Astrocyte (in vitro differentiated cells and primary cell): ENCODE measurements at regions not wholly inside any gene's neighbourhood (a gene's known extent, or its start where the extent isn't known, plus 50 kb on each side); places are given as distances from the start of the nearest gene placed in this dataset.

ENCODE experiments used
- DNase-seq: peaks from one replicate; pipeline ENCODE4 v3.0.0-alpha.2; 2010; ENCODE audit warnings: low read depth
- FAIRE-seq: peaks from 2 replicates; lab custom pipeline; 2011; peaks lifted over from hg19 to GRCh38; lab: Jason Lieb, UNC
- H2AFZ ChIP-seq: 2 replicates; pipeline ENCODE4 v1.6.0; 2012; ENCODE audit warnings: low read depth, low read length, inconsistent platforms
- H3K27ac ChIP-seq: 2 replicates; pipeline ENCODE4 v1.5.1; 2011; ENCODE audit warnings: low read depth, low read length, inconsistent platforms
- H3K27me3 ChIP-seq: 2 replicates; pipeline ENCODE4 v1.6.0; 2011; ENCODE audit warnings: low read length, inconsistent platforms; ENCODE audit not compliant: insufficient read depth
- H3K36me3 ChIP-seq: 2 replicates; pipeline ENCODE4 v1.5.1; 2011; ENCODE audit warnings: low read length, inconsistent platforms; ENCODE audit not compliant: insufficient read depth
- H3K4me1 ChIP-seq: 2 replicates; pipeline ENCODE4 v1.5.1; 2011; ENCODE audit warnings: low read length, inconsistent platforms; ENCODE audit not compliant: insufficient read depth
- H3K4me2 ChIP-seq: 2 replicates; pipeline ENCODE4 v1.6.0; 2012; ENCODE audit warnings: low read length, inconsistent platforms
- H3K4me3 ChIP-seq: 2 replicates; pipeline ENCODE4 v1.5.1; 2011; ENCODE audit warnings: low read depth, mild to moderate bottlenecking, low read length, inconsistent platforms; ENCODE audit not compliant: insufficient read depth
- H3K79me2 ChIP-seq: 2 replicates; pipeline ENCODE4 v1.6.0; 2012; ENCODE audit warnings: mild to moderate bottlenecking, low read length, inconsistent platforms; ENCODE audit not compliant: insufficient read depth
- H3K9ac ChIP-seq: 2 replicates; pipeline ENCODE4 v1.6.0; 2012; ENCODE audit warnings: mild to moderate bottlenecking, low read length, inconsistent platforms
- H3K9me3 ChIP-seq: 2 replicates; pipeline ENCODE4 v1.5.1; 2012; ENCODE audit warnings: low read depth, mild to moderate bottlenecking, low read length, inconsistent platforms; ENCODE audit not compliant: insufficient read depth
- H4K20me1 ChIP-seq: 2 replicates; pipeline ENCODE4 v1.6.0; 2012; ENCODE audit warnings: low read length, inconsistent platforms; ENCODE audit not compliant: insufficient read depth
- H3K27ac Mint-ChIP-seq: one replicate; pipeline ENCODE4 v1.8.0; 2021; ENCODE audit warnings: mild to moderate bottlenecking, mixed read lengths; ENCODE audit not compliant: unreplicated experiment
- H3K27me3 Mint-ChIP-seq: one replicate; pipeline ENCODE4 v1.8.0; 2021; ENCODE audit warnings: low read depth, mixed read lengths; ENCODE audit not compliant: unreplicated experiment
- H3K36me3 Mint-ChIP-seq: one replicate; pipeline ENCODE4 v1.8.0; 2021; ENCODE audit warnings: low read depth, mixed read lengths; ENCODE audit not compliant: unreplicated experiment
- H3K4me1 Mint-ChIP-seq: one replicate; pipeline ENCODE4 v1.8.0; 2021; ENCODE audit warnings: low read depth, mixed read lengths; ENCODE audit not compliant: unreplicated experiment
- H3K4me3 Mint-ChIP-seq: one replicate; pipeline ENCODE4 v1.8.0; 2021; ENCODE audit warnings: mild to moderate bottlenecking, moderate library complexity, mixed read lengths; ENCODE audit not compliant: unreplicated experiment
- H3K9me3 Mint-ChIP-seq: one replicate; pipeline ENCODE4 v1.8.0; 2021; ENCODE audit warnings: mild to moderate bottlenecking, mixed read lengths; ENCODE audit not compliant: unreplicated experiment
- EZH2 ChIP-seq: IDR thresholded peaks from 2 replicates; pipeline ENCODE4 v1.6.1; 2012; ENCODE audit warnings: mild to moderate bottlenecking, low read length, inconsistent platforms; ENCODE audit not compliant: insufficient read depth
- TF ChIP-seq, protein P1 (sequence below): IDR thresholded peaks from 2 replicates; pipeline ENCODE4 v1.5.1; 2011; ENCODE audit warnings: low read depth, mild to moderate bottlenecking, inconsistent platforms, low read length, moderate library complexity; ENCODE audit not compliant: insufficient read depth

DNA sequence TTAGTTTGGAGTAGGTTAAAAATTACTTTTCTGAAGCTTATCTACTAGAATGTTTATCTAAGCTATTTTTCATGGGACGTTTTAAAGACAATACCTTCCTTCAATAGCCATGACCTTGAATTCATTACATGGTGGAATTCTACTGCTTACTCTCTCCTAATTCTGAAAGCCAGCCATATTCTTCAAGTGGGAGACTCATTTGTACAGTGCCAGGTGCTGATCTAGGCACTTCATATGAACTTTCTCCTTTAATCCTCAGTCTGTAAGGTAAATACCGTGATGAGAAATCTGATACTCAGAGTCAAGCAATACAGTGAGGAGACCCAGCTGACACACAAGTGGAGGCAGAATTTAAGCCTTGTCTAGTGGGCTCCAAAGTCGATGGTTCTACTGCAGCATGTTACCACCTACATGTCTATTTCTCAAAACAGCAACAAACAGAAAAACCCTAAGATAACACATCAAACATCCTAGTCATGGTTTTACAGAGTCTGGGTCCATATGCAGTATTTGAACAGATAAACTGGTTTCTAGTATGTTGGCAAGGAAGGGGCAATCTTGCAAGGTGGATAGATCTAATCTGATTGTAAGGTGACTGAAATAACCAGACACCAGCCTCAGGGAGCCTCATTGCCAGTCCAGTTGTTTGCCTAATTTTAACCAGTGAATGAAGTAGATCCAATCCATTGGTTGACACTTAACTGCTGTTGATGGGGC, 243.7 kb downstream of the PIK3R1 start:
- no peaks in the 10 kb centered on the region for H3K27me3 ChIP-seq
- no peak overlapping the region for H2AFZ ChIP-seq
- TF ChIP-seq, protein P1, sequence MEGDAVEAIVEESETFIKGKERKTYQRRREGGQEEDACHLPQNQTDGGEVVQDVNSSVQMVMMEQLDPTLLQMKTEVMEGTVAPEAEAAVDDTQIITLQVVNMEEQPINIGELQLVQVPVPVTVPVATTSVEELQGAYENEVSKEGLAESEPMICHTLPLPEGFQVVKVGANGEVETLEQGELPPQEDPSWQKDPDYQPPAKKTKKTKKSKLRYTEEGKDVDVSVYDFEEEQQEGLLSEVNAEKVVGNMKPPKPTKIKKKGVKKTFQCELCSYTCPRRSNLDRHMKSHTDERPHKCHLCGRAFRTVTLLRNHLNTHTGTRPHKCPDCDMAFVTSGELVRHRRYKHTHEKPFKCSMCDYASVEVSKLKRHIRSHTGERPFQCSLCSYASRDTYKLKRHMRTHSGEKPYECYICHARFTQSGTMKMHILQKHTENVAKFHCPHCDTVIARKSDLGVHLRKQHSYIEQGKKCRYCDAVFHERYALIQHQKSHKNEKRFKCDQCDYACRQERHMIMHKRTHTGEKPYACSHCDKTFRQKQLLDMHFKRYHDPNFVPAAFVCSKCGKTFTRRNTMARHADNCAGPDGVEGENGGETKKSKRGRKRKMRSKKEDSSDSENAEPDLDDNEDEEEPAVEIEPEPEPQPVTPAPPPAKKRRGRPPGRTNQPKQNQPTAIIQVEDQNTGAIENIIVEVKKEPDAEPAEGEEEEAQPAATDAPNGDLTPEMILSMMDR: no peak
- no peak for TF ChIP-seq EZH2
- H4K20me1 ChIP-seq: no peaks in the 10 kb centered on the region
- no peak overlapping the region for H3K4me2 ChIP-seq
- peaks cover 2% of the 10 kb centered on the region for H3K9me3 Mint-ChIP-seq
- H3K4me3 ChIP-seq: no peak overlapping the region
- no peak for DNase-seq
- H3K9me3 ChIP-seq: no peaks in the 10 kb centered on the region
- H3K36me3 Mint-ChIP-seq: no peaks in the 10 kb centered on the region
- no peaks in the 10 kb centered on the region for H3K79me2 ChIP-seq
- no peaks in the 10 kb centered on the region for H3K27me3 Mint-ChIP-seq
- FAIRE-seq: no peak
- H3K4me3 Mint-ChIP-seq: no peak overlapping the region
- no peak overlapping the region for H3K27ac ChIP-seq
- peaks cover 19% of the 10 kb centered on the region for H3K4me1 ChIP-seq
- peaks cover 15% of the 10 kb centered on the region for H3K4me1 Mint-ChIP-seq
- no peak overlapping the region for H3K27ac Mint-ChIP-seq
- H3K9ac ChIP-seq: no peak overlapping the region
- H3K36me3 ChIP-seq: no peaks in the 10 kb centered on the region

DNA sequence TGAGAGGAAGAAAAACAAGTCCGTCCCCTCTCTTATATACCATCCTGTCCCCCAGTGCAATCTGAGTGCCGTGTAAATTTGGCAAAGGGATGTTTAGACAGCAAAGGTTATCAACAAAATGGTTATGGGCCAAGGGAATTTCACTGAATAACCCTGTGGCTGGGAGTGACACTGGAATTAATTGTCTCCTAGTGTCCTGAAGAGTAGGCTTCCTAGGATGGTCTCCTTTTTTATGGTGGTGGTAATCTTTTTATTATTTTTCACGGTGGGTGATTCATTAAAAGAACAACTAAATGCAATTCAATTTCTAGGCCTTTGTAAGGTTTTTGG, 244.2 kb downstream of the PIK3R1 start:
- H3K4me1 Mint-ChIP-seq: peaks cover 15% of the 10 kb centered on the region
- H3K27ac ChIP-seq: no peak overlapping the region

More for the DNA sequence above, 244.2 kb downstream of the PIK3R1 start:
- TF ChIP-seq, protein P1: no peak
- no peak for TF ChIP-seq EZH2
- no peak for FAIRE-seq
- no peaks in the 10 kb centered on the region for H4K20me1 ChIP-seq
- no peaks in the 10 kb centered on the region for H3K9me3 ChIP-seq
- no peak for DNase-seq
- H2AFZ ChIP-seq: no peak overlapping the region
- peaks cover 2% of the 10 kb centered on the region for H3K9me3 Mint-ChIP-seq
- no peak overlapping the region for H3K9ac ChIP-seq
- H3K27me3 ChIP-seq: no peaks in the 10 kb centered on the region
- H3K4me3 ChIP-seq: no peak overlapping the region
- no peaks in the 10 kb centered on the region for H3K36me3 Mint-ChIP-seq
- no peaks in the 10 kb centered on the region for H3K36me3 ChIP-seq
- peaks cover 19% of the 10 kb centered on the region for H3K4me1 ChIP-seq
- H3K4me3 Mint-ChIP-seq: no peak overlapping the region
- no peaks in the 10 kb centered on the region for H3K79me2 ChIP-seq
- H3K27ac Mint-ChIP-seq: no peak overlapping the region
- no peaks in the 10 kb centered on the region for H3K27me3 Mint-ChIP-seq
- no peak overlapping the region for H3K4me2 ChIP-seq
